ENCODE measurements at regions not wholly inside any gene's neighbourhood (a gene's known extent, or its start where the extent isn't known, plus 50 kb on each side); places are given as distances from the start of the nearest gene placed in this dataset.

DNA sequence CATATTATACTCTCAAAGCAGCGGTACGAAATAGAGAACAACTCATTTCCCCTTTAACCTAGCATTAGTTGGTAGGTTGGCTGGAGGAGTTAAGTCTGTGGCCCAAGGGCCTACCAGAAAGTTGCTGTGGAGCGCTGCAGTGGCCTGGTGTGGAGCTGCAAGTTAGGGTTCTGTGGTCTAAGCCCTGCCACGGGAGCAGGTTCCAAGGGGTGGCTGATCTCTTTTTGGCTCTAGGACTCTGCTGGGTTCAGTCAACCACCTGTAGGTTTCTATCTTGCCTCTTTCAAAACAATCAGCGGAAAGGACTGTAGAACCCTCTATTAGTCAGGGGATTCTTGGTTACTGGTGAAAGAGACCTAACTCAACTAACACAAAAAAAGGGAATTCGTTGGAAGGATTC, 54.5 kb upstream of the TULP4 start:
- no peak overlapping the region for H3K14ac ChIP-seq (replicated peaks; ENCODE audit: low read depth, low read length)
- H2BK120ac ChIP-seq (ENCODE audit: low read depth, low read length), result no peak overlapping the region
- peaks cover 36 to 70% of the 10 kb centered on the region in 2 experiments for H3K79me1 ChIP-seq (ENCODE audit: low read depth in 1 of 2, low read length in 2 of 2)
- no peak overlapping the region for H3K56ac ChIP-seq (ENCODE audit: extremely low read depth, insufficient read depth, low read length)
- POLR2A ChIA-PET (ENCODE audit: unreplicated experiment), result no interaction called here
- H2AFZ ChIP-seq (replicated peaks; ENCODE audit: low read length, poor library complexity), result no peak overlapping the region
- no peak overlapping the region for H4K8ac ChIP-seq (ENCODE audit: low read depth in 2 of 2, low read length in 2 of 2)
- in situ Hi-C loops (cut with MboI; ENCODE audit: low sequenced_read_pairs), result no loop called here
- CTCF ChIA-PET, result no interaction called here
- H3K18ac ChIP-seq (ENCODE audit: low read depth, low read length), result no peak overlapping the region
- no peak overlapping the region for H2BK20ac ChIP-seq (ENCODE audit: low read depth, low read length)
- H2BK5ac ChIP-seq (ENCODE audit: low read depth, low read length, poor library complexity, severe bottlenecking), result no peak overlapping the region
- peaks cover 31% of the 10 kb centered on the region for H4K20me1 ChIP-seq (ENCODE audit: insufficient read depth, low read length)
- H4K91ac ChIP-seq (ENCODE audit: insufficient read depth, low read depth, low read length), result no peak overlapping the region
- no TSS peak for BruUV-seq (replicated peaks)
- no peak overlapping the region for H2AK5ac ChIP-seq (ENCODE audit: low read depth, low read length)
- H2AK9ac ChIP-seq (replicated peaks; ENCODE audit: low read depth, low read length, poor library complexity), result no peak overlapping the region
- no peak overlapping the region for H3K4ac ChIP-seq (ENCODE audit: low read depth, low read length)
- H4K5ac ChIP-seq (ENCODE audit: low read depth, low read length), result no peak overlapping the region
- peaks cover 25% of the 10 kb centered on the region; the same call in 1 of the 2 replicates for H3K9me1 ChIP-seq (ENCODE audit: insufficient read depth, low read length)
- dilution Hi-C loops (cut with HindIII; ENCODE audit: low sequenced_read_pairs, unreplicated experiment), result no loop called here
- H2BK15ac ChIP-seq (ENCODE audit: low read depth, low read length), result no peak overlapping the region
- no CpG with 5 or more reads among the region's 6 CpGs for WGBS, 2 experiments (ENCODE audit: extremely low coverage in 2 of 2, insufficient read length in 1 of 2)
- TF ChIP-seq, protein P1, sequence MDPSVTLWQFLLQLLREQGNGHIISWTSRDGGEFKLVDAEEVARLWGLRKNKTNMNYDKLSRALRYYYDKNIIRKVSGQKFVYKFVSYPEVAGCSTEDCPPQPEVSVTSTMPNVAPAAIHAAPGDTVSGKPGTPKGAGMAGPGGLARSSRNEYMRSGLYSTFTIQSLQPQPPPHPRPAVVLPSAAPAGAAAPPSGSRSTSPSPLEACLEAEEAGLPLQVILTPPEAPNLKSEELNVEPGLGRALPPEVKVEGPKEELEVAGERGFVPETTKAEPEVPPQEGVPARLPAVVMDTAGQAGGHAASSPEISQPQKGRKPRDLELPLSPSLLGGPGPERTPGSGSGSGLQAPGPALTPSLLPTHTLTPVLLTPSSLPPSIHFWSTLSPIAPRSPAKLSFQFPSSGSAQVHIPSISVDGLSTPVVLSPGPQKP (IDR thresholded peaks at IDR 0.05; ENCODE audit: borderline replicate concordance, low read depth, low read length), result no peak
- TF ChIP-seq CEBPB (IDR thresholded peaks at IDR 0.05; ENCODE audit: low read depth, low read length), result no peak
- peaks cover 3% of the 10 kb centered on the region for H3K4me1 ChIP-seq (ENCODE audit: control insufficient read depth, insufficient read depth, low read length)
- H3K4me3 ChIP-seq (ENCODE audit: insufficient read depth, low read depth, low read length), result no peak overlapping the region
- H3K9ac ChIP-seq (ENCODE audit: low read depth, low read length), result no peak overlapping the region
- H3K27me3 ChIP-seq (ENCODE audit: control insufficient read depth, insufficient read depth, low read length), result no peaks in the 10 kb centered on the region
- H3K27ac ChIP-seq (ENCODE audit: insufficient read depth, low read length), result no peak overlapping the region
- ATAC-seq (ENCODE audit: low read depth) (no peak), DNase-seq (no peak)
- H3K4me2 ChIP-seq (ENCODE audit: low read depth, low read length), result no peak overlapping the region
- H3K9me3 ChIP-seq (ENCODE audit: control insufficient read depth, insufficient read depth, low read length), result no peaks in the 10 kb centered on the region
- peaks cover 2% of the 10 kb centered on the region; the same call in 1 of the 2 replicates for H3K36me3 ChIP-seq (ENCODE audit: control insufficient read depth, insufficient read depth, low read length)
- intact Hi-C loops (cut with micrococcal nuclease), result no loop called here
- H3K23ac ChIP-seq (ENCODE audit: low read depth, low read length), result no peak overlapping the region
